Stimulated activated CD4-positive, alpha-beta T cell treated with anti-CD3 and anti-CD28 coated beads, Interleukin-15, amount 100 ng/mL, for 24 hours (primary cell): ENCODE measurements at regions not wholly inside any gene's neighbourhood (a gene's known extent, or its start where the extent isn't known, plus 50 kb on each side); places are given as distances from the start of the nearest gene placed in this dataset.

Source experiments
- DNase-seq: peaks from one replicate; pipeline ENCODE4 v3.0.0-alpha.2; 2020

GRCh38 chr2:79327460-79327859 lies 167.9 kb upstream of the REG3A start:
- DNase-seq, result no peak

GRCh38 chr2:79320871-79321270 lies 161.3 kb upstream of the REG3A start:
- no peak for DNase-seq

GRCh38 chr2:79294994-79295393 lies 135.4 kb upstream of the REG3A start:
- no peak for DNase-seq

GRCh38 chr2:79292958-79293315 lies 133.4 kb upstream of the REG3A start:
- DNase-seq, result no peak

GRCh38 chr2:79292239-79292957 lies 132.8 kb upstream of the REG3A start:
- no peak for DNase-seq

- no peak for DNase-seq
Measured at GRCh38 chr2:79275863-79276262, 116.3 kb upstream of the REG3A start.

- DNase-seq, result no peak
Measured at GRCh38 chr2:79275197-79275596, 115.6 kb upstream of the REG3A start.

GRCh38 chr2:79272616-79273015 lies 113.1 kb upstream of the REG3A start:
- DNase-seq, result no peak

GRCh38 chr2:79271456-79271855 lies 111.9 kb upstream of the REG3A start:
- no peak for DNase-seq

GRCh38 chr2:79260848-79261247 lies 101.3 kb upstream of the REG3A start:
- no peak for DNase-seq

- DNase-seq, result no peak
Measured at GRCh38 chr2:79259959-79260358, 100.4 kb upstream of the REG3A start.

GRCh38 chr2:79259296-79259695 lies 99.7 kb upstream of the REG3A start:
- DNase-seq, result no peak

- no peak for DNase-seq
Measured at GRCh38 chr2:79253243-79253774, 93.8 kb upstream of the REG3A start.

- DNase-seq, result no peak
Measured at GRCh38 chr2:79250656-79251055, 91.1 kb upstream of the REG3A start.

- no peak for DNase-seq
Measured at GRCh38 chr2:79248776-79249175, 89.2 kb upstream of the REG3A start.

GRCh38 chr2:79235135-79235534 lies 75.6 kb upstream of the REG3A start:
- no peak for DNase-seq

GRCh38 chr2:79223539-79223938 lies 64.0 kb upstream of the REG3A start:
- no peak for DNase-seq

GRCh38 chr2:79219383-79219988 lies 59.9 kb upstream of the REG3A start:
- DNase-seq, result peak; percentile 25

GRCh38 chr2:79210274-79210917 lies 50.8 kb upstream of the REG3A start:
- no peak for DNase-seq
